Tibial nerve (tissue), 4 donors: ENCODE measurements at regions not wholly inside any gene's neighbourhood (a gene's known extent, or its start where the extent isn't known, plus 50 kb on each side); places are given as distances from the start of the nearest gene placed in this dataset.
A peak's percentile ranks its signal among the peaks of the same experiment; 100 is the strongest.

Experiments
- DNase-seq, 2 donors: peaks; one replicate each; pipeline ENCODE4 v3.0.0-alpha.2; 2019; ENCODE audit warnings: low spot score in 2 of 2
- H3K27ac ChIP-seq, 4 donors: fragments of 200-600 bp; sonication (generic) in 3 of 4; one replicate each; pipeline ENCODE4 v1.5.1; 2017 to 2019; ENCODE audit warnings: mild to moderate bottlenecking in 1 of 4
- H3K27me3 ChIP-seq, 2 donors: fragments of 200-600 bp; sonication (generic) in 1 of 2; one replicate each; pipeline versions ENCODE4 v1.5.1 to v1.6.0; 2017 to 2019
- H3K36me3 ChIP-seq, 3 donors: fragments of 200-600 bp; sonication (generic); one replicate each; pipeline ENCODE4 v1.5.1; 2018 to 2019
- H3K4me1 ChIP-seq, 4 donors: fragments of 200-600 bp; sonication (generic) in 3 of 4; one replicate each; pipeline ENCODE4 v1.5.1; 2017 to 2019
- H3K4me3 ChIP-seq, 4 donors: fragments of 200-600 bp; sonication (generic) in 3 of 4; one replicate each; pipeline ENCODE4 v1.5.1; 2017 to 2019; ENCODE audit warnings: mild to moderate bottlenecking in 1 of 4, moderate library complexity in 1 of 4
- H3K9me3 ChIP-seq, 4 donors: fragments of 200-600 bp; sonication (generic) in 3 of 4; one replicate each; pipeline ENCODE4 v1.5.1; 2017 to 2019
- CTCF ChIP-seq, 5 experiments: fragments of 200-600 bp in 3 of 5; fragments of 450-650 bp in 2 of 5; sonication (generic) in 3 of 5; IDR thresholded peaks; one replicate each; pipeline ENCODE4 v1.5.1; 2016 to 2019; ENCODE audit warnings: antibody characterized with exemption in 5 of 5, mild to moderate bottlenecking in 3 of 5, moderate library complexity in 2 of 5
- EP300 ChIP-seq, 2 donors: sonication (generic); formaldehyde crosslinking; IDR thresholded peaks; one replicate each; pipeline ENCODE4 v1.6.1; 2017; ENCODE audit warnings: antibody characterized with exemption in 2 of 2, mild to moderate bottlenecking in 1 of 2
- POLR2A ChIP-seq, 2 donors: fragments of 450-650 bp; IDR thresholded peaks; one replicate each; pipeline ENCODE4 v1.6.1; 2017; ENCODE audit warnings: antibody characterized with exemption in 2 of 2, mild to moderate bottlenecking in 2 of 2, moderate library complexity in 2 of 2
- WGBS, 2 donors: methylation state at CpG; one replicate each; pipeline ENCODE4 v1.1.5; 2018; 5-methylcytosine and 5-hydroxymethylcytosine counted together

DNA sequence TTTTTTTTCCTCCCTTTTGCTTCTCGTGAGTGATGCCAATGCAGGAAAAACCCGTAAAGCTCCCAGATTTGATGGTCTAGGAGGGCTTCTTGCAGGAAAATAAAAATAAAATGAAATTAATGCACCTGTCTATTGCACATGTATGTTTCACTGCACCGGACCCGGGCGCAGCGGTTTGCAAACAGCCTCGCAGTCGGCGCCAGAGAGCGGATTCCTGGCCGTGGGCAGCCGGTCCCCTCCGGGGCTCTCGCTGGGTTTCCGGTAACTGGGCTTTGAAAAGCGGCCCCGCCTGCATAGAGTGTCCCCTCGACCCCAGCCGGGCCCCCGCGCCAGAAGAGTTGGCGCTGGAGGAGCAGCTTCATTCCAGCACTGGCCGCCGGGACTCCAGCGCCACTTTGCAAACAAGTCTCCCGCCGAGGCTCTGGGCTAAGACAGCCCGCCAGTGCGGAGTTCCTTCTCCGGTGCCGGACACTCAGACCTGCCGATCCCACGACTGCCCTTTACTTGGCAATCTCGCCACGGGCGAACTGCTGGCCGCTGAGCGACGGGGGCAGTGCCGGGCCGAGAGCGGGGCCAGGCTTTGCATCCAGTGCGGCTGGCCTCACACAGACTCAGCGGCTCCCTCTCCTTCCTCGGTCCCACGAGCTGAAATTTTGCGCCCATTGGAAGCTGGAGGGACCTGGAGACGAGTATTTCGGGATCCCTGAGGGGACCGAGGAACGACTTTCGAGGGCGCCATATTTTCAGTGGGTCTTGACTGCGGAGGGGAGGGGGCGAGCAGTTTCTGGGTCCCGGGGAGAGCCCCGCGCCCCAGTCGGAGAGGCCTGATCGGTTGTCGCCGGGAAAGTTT, 225.9 kb upstream of the C2CD4B start:
- H3K27me3 ChIP-seq: no peaks in the 10 kb centered on the region
- H3K9me3 ChIP-seq: no peaks in the 10 kb centered on the region
- peak in 1 of 2 donors; percentile 23 for DNase-seq
- peaks cover 0 to 37% (median 8%) of the 10 kb centered on the region in 4 donors for H3K4me1 ChIP-seq
- peak overlapping the region; percentile 72 to 89 (median 80) for H3K4me3 ChIP-seq
- H3K27ac ChIP-seq: peak overlapping the region; percentile 69 to 88 (median 80)
- 1% methylated on average over 49 to 53 of the region's 62 CpGs for WGBS, 2 donors
- TF ChIP-seq CTCF (IDR thresholded peaks at IDR 0.05) (no peak), EP300 (IDR thresholded peaks at IDR 0.05) (no peak), POLR2A (IDR thresholded peaks at IDR 0.05) (no peak)
- H3K36me3 ChIP-seq: no peaks in the 10 kb centered on the region

DNA sequence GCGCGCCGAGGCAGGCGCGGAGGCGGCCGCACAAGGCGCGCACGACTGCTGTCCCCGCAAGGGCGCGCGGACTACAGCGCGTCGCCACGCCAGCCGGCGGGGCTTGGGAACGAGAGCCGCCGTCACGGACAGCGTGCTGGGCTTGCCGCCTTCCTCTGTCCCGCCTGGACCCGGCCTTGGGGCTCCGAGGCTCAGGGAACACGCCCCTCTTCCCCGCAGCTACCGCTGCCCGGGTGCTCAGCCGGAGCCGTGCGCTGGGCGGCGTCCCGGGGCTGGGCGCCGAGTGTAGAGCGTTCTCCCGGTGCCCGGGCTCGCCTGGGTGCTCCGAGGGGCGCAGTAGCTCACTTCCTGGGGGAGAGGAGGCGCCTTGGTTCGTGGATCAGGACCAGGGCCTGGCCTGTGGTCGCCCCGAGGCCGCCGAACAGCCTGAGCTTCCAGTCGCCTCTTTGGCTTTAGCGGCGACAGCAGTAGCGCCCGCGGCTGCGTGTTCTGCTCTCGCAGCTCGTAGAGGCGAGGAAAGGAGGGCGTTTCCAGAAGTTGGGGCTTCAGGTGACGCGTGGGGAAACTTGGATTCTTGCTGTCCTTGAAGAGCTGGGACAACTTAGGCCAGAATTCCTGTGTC, 226.7 kb upstream of the C2CD4B start:
- DNase-seq: peak in 1 of 2 donors; percentile 19
- Histone ChIP-seq H3K36me3 (no peaks in the 10 kb centered on the region), H3K4me1 (peaks cover 0 to 37% (median 8%) of the 10 kb centered on the region in 4 donors), H3K9me3 (no peaks in the 10 kb centered on the region), H3K27me3 (no peaks in the 10 kb centered on the region), H3K4me3 (peak overlapping the region; percentile 72 to 89 (median 80)), H3K27ac (peak overlapping the region; percentile 56 to 88 (median 80))
- WGBS, 2 donors: 1% methylated on average over 15 to 23 of the region's 66 CpGs
- TF ChIP-seq EP300 (IDR thresholded peaks at IDR 0.05) (peak in 1 of 2 donors; percentile 54), POLR2A (IDR thresholded peaks at IDR 0.05) (no peak), CTCF (IDR thresholded peaks at IDR 0.05) (peak; percentile 21 to 63 (median 55))

DNA sequence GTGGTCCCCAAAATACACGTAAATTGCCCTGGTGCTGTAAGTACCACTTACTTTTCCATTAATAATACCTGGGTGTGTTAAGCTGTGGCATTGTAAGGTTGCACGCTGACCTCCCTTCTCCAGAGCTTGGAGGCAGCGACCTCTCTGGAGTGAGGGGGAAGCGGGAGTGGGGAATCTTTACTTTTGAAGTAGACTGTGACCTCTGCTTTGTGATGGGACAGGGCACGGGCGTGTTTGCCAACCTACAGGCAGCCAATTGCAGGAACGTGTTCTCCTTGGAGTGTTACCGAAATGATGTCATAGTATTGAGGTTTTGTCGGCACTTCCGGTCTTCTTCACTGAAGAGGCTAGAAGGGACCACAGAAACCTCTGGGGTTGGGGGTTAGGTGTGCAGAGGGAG, 227.3 kb upstream of the C2CD4B start:
- H3K27ac ChIP-seq: peak overlapping the region; percentile 56 to 88 (median 80)
- 29 to 33% methylated on average over 10 of the region's 10 CpGs for WGBS, 2 donors

DNA sequence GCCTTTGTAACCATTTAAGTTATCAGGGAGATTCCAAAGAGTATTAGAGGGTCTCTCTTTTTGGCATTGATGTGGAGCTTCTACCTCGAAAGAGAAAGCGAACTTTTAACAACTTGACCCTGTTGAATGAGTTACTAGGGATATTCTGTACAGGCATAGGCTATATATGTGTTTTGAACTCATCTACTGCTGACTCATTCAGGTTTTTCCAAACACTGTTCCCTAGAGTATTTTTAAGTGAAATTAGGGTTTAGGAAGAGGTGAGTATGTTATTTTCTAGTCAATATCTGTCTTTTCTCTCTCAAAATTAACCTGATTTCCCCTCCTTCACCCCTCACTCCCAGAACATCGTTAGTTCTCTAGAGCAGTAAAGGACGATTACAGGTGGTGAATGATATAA, 228.1 kb upstream of the C2CD4B start:
- Histone ChIP-seq H3K36me3 (no peaks in the 10 kb centered on the region), H3K9me3 (no peaks in the 10 kb centered on the region), H3K27ac (peak overlapping the region in 2 of 4 donors; percentile 5 to 86), H3K27me3 (no peaks in the 10 kb centered on the region), H3K4me3 (no peak overlapping the region), H3K4me1 (peaks cover 0 to 37% (median 8%) of the 10 kb centered on the region in 4 donors)
- no peak for DNase-seq
- TF ChIP-seq POLR2A (IDR thresholded peaks at IDR 0.05) (no peak), EP300 (IDR thresholded peaks at IDR 0.05) (no peak), CTCF (IDR thresholded peaks at IDR 0.05) (no peak)
- WGBS, 2 donors: 85 to 86% methylated on average over 4 of the region's 4 CpGs

More for the DNA sequence above, 227.3 kb upstream of the C2CD4B start:
- TF ChIP-seq CTCF (IDR thresholded peaks at IDR 0.05) (no peak), EP300 (IDR thresholded peaks at IDR 0.05) (no peak), POLR2A (IDR thresholded peaks at IDR 0.05) (peak in 1 of 2 donors; percentile 17)
- Histone ChIP-seq H3K4me1 (peaks cover 0 to 37% (median 8%) of the 10 kb centered on the region in 4 donors), H3K4me3 (peak overlapping the region; percentile 72 to 89 (median 80)), H3K27me3 (no peaks in the 10 kb centered on the region), H3K9me3 (no peaks in the 10 kb centered on the region), H3K36me3 (no peaks in the 10 kb centered on the region)
- no peak for DNase-seq

DNA sequence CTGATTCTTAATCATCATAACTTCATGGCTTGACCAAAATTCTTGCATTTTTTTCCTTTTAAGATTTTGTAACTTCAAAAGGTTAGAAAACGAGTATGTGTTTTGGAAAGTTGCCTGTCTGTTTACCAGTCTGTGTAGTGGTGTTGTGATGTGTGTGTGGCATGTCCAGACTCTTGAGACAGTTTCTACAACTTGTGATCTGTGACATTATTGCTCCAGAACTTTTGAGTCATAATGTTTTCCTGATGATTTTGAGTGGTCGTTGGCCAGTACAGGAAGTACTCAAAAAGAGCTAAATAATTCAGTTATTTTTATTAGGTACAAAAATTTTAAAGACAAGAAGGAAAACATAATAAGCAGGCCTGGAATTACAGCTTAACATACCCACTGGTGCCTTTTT, 229.0 kb upstream of the C2CD4B start:
- TF ChIP-seq CTCF (IDR thresholded peaks at IDR 0.05): no peak
- peak in 1 of 2 donors; percentile 65 for TF ChIP-seq EP300 (IDR thresholded peaks at IDR 0.05)
- H3K36me3 ChIP-seq: no peaks in the 10 kb centered on the region
- 17 to 23% methylated on average over 2 of the region's 2 CpGs for WGBS, 2 donors
- peak overlapping the region in 1 of 4 donors; percentile 32 for H3K27ac ChIP-seq
- no peak overlapping the region for H3K4me3 ChIP-seq
- DNase-seq: no peak
- no peaks in the 10 kb centered on the region for H3K9me3 ChIP-seq
- H3K4me1 ChIP-seq: peaks cover 0 to 36% (median 8%) of the 10 kb centered on the region in 4 donors
- no peaks in the 10 kb centered on the region for H3K27me3 ChIP-seq
